ENCODE measurements at regions not wholly inside any gene's neighbourhood (a gene's known extent, or its start where the extent isn't known, plus 50 kb on each side); places are given as distances from the start of the nearest gene placed in this dataset.

GRCh38 chr5:8254674-8255073 is 385.7 kb downstream of the MTRR start (continued):
- TF ChIP-seq SKIL (IDR thresholded peaks at IDR 0.05; ENCODE audit: low read depth, poor library complexity, severe bottlenecking) = no peak

GRCh38 chr5:8258801-8259200 is 389.9 kb downstream of the MTRR start:
- ChIA-PET POLR2A (no interaction called here), SMC1A (ENCODE audit: uncharacterized antibody, unreplicated experiment) (interaction anchor here (1.0 kb wide), 1 partner anchor 10 kb away, joined by 3 read pairs; no protein-coding TSS in a partner anchor), RAD21 (ENCODE audit: unreplicated experiment) (no interaction called here), CTCF (no interaction called here)
- no peak overlapping the region for H3K4me2 ChIP-seq (ENCODE audit: control insufficient read depth, insufficient read depth)
- no peaks in the 10 kb centered on the region for H4K20me1 ChIP-seq (ENCODE audit: control insufficient read depth, insufficient read depth)
- no peaks in the 10 kb centered on the region for H3K27me3 ChIP-seq (replicated peaks in 1 of 2; ENCODE audit: control insufficient read depth in 2 of 2, insufficient read depth in 2 of 2, low read length in 1 of 2)
- no peak overlapping the region for H2AFZ ChIP-seq (ENCODE audit: control insufficient read depth, low read depth, low read length)
- no peaks in the 10 kb centered on the region for H3K36me3 ChIP-seq (ENCODE audit: control insufficient read depth in 2 of 2, insufficient read depth in 2 of 2, low read length in 1 of 2)
- H3K9me3 ChIP-seq (replicated peaks; ENCODE audit: control insufficient read depth, insufficient read depth, low read length) = no peaks in the 10 kb centered on the region
- intact Hi-C loops (cut with micrococcal nuclease; ENCODE audit: unreplicated experiment) (no loop called here), in situ Hi-C loops (cut with MboI) (no loop called here)
- no peak for DNase-seq (ENCODE audit: low read depth, low spot score)
- H3K4me1 ChIP-seq (ENCODE audit: control insufficient read depth, insufficient read depth, low read length) = no peaks in the 10 kb centered on the region
- no peak for ATAC-seq
- WGBS (ENCODE audit: insufficient coverage, insufficient replicate concordance, low lambda C conversion rate, missing lambda C conversion rate) = 14% methylated on average over 3 of the region's 3 CpGs
- H3K4me3 ChIP-seq = no peak overlapping the region
- TF ChIP-seq FOXK2 (IDR thresholded peaks at IDR 0.05) (no peak), NR2C2 (IDR thresholded peaks at IDR 0.05; ENCODE audit: borderline replicate concordance, control insufficient read depth, insufficient read length, low read depth) (no peak), ELK1 (IDR thresholded peaks at IDR 0.05; ENCODE audit: low read depth, low read length) (no peak)
- H3K9ac ChIP-seq (ENCODE audit: control insufficient read depth, insufficient read depth, low read length) = no peak overlapping the region; the same call in 1 of the 2 replicates
- FAIRE-seq = no peak
- no TSS peak for BruUV-seq (replicated peaks)
- H3K79me2 ChIP-seq (ENCODE audit: control insufficient read depth, insufficient read depth, low read length) = no peaks in the 10 kb centered on the region
- H3K27ac ChIP-seq (ENCODE audit: control insufficient read depth, insufficient read depth) = no peak overlapping the region

Data from GM12878 (cell line).